ENCODE measurements at regions not wholly inside any gene's neighbourhood (a gene's known extent, or its start where the extent isn't known, plus 50 kb on each side); places are given as distances from the start of the nearest gene placed in this dataset.
"Not testable (repeated sequence)": the region's sequence is repeated elsewhere in the genome, so short reads cannot be mapped to it uniquely, and the experiment has no call there.

- not testable (repeated sequence) for TF ChIP-seq PATZ1 (CRISPR knock-in tag; IDR thresholded peaks at IDR 0.05; ENCODE audit: borderline replicate concordance); TCF4 (CRISPR knock-in tag; IDR thresholded peaks at IDR 0.05; ENCODE audit: borderline replicate concordance); ARNTL (CRISPR knock-in tag; IDR thresholded peaks at IDR 0.05; ENCODE audit: borderline replicate concordance, low read depth); BACH2 (CRISPR knock-in tag; IDR thresholded peaks at IDR 0.05; ENCODE audit: borderline replicate concordance); POU6F1 (CRISPR knock-in tag; IDR thresholded peaks at IDR 0.05; ENCODE audit: borderline replicate concordance, low read depth); ZFP30 (CRISPR knock-in tag; IDR thresholded peaks at IDR 0.05); TSHZ2 (CRISPR knock-in tag; IDR thresholded peaks at IDR 0.05); RARB (CRISPR knock-in tag; IDR thresholded peaks at IDR 0.05); PPARA (CRISPR knock-in tag; IDR thresholded peaks at IDR 0.05; ENCODE audit: borderline replicate concordance); ZFP3 (CRISPR knock-in tag; IDR thresholded peaks at IDR 0.05); CSDC2 (CRISPR knock-in tag; IDR thresholded peaks at IDR 0.05); GLIS3 (CRISPR knock-in tag; IDR thresholded peaks at IDR 0.05); ZNF8 (CRISPR knock-in tag; IDR thresholded peaks at IDR 0.05); SNAI2 (CRISPR knock-in tag; IDR thresholded peaks at IDR 0.05)
Measured at GRCh38 chr2:77734662-77735340, 212.6 kb upstream of the LRRTM4 start.

All from SK-N-SH treated with all-trans-retinoic acid at 6 μM for 48 hours (cell line).